22Rv1 (cell line): ENCODE measurements at regions not wholly inside any gene's neighbourhood (a gene's known extent, or its start where the extent isn't known, plus 50 kb on each side); places are given as distances from the start of the nearest gene placed in this dataset.

ENCODE experiments used
- CTCF ChIP-seq: fragments of 450-650 bp; IDR thresholded peaks from 2 replicates; pipeline ENCODE4 v1.5.1; 2017; ENCODE audit warnings: mild to moderate bottlenecking
- ZFX ChIP-seq: fragments of 450-650 bp; IDR thresholded peaks from 2 replicates; pipeline ENCODE4 v1.6.1; 2017; ENCODE audit warnings: antibody characterized with exemption, borderline replicate concordance

- no peak for TF ChIP-seq CTCF
- TF ChIP-seq ZFX = no peak
Measured at GRCh38 chr6:95660544-95660943, 83.2 kb downstream of the MANEA start.
